ENCODE measurements at regions not wholly inside any gene's neighbourhood (a gene's known extent, or its start where the extent isn't known, plus 50 kb on each side); places are given as distances from the start of the nearest gene placed in this dataset.

GRCh38 chr15:63435204-63435820, 53.7 kb upstream of the CA12 start:
- no peak for TF ChIP-seq CTCF (IDR thresholded peaks at IDR 0.05 in 8 of 11, conservative IDR thresholded peaks at IDR 0.05 in 3 of 11)
- no peak for TF ChIP-seq POLR2A (IDR thresholded peaks at IDR 0.05)

Data from spleen (tissue), 7 donors.